Keratinocyte (primary cell): ENCODE measurements at regions not wholly inside any gene's neighbourhood (a gene's known extent, or its start where the extent isn't known, plus 50 kb on each side); places are given as distances from the start of the nearest gene placed in this dataset.
"Not testable (repeated sequence)": the region's sequence is repeated elsewhere in the genome, so short reads cannot be mapped to it uniquely, and the experiment has no call there.

Experiments
- DNase-seq: peaks from one replicate; pipeline ENCODE4 v3.0.0-alpha.2; 2011; ENCODE audit warnings: low read depth, missing footprints, low spot score
- FAIRE-seq: peaks from 2 replicates; lab custom pipeline; 2011; peaks lifted over from hg19 to GRCh38; lab: Jason Lieb, UNC
- H2AFZ ChIP-seq: 2 replicates; pipeline ENCODE4 v1.6.0; 2012; ENCODE audit warnings: low read length, control low read depth, inconsistent platforms; ENCODE audit not compliant: control insufficient read depth
- H3K27ac ChIP-seq: 2 replicates; pipeline ENCODE4 v1.5.1; 2011; ENCODE audit warnings: low read length; ENCODE audit not compliant: control insufficient read depth, insufficient read depth
- H3K27me3 ChIP-seq: 3 replicates; pipeline ENCODE4 v1.6.0; 2011; ENCODE audit warnings: low read length; ENCODE audit not compliant: control insufficient read depth, insufficient read depth; ENCODE audit errors: extremely low read depth
- H3K36me3 ChIP-seq, 2 experiments: 2 replicates in 1 of 2; 3 replicates in 1 of 2; pipeline ENCODE4 v1.5.1; 2011; ENCODE audit warnings: low read length in 2 of 2, mild to moderate bottlenecking in 1 of 2; ENCODE audit not compliant: control insufficient read depth in 2 of 2, insufficient read depth in 2 of 2; ENCODE audit errors: extremely low read depth in 1 of 2
- H3K4me1 ChIP-seq: 3 replicates; pipeline ENCODE4 v1.5.1; 2011; ENCODE audit warnings: low read length; ENCODE audit not compliant: control insufficient read depth, insufficient read depth; ENCODE audit errors: extremely low read depth
- H3K4me2 ChIP-seq: 3 replicates; pipeline ENCODE4 v1.6.0; 2011; ENCODE audit warnings: low read depth, low read length; ENCODE audit not compliant: control insufficient read depth, insufficient read depth; ENCODE audit errors: extremely low read depth
- H3K4me3 ChIP-seq, 3 experiments: fragments of 200-600 bp in 1 of 3; sonication (generic) in 1 of 3; 2 replicates in 2 of 3; 3 replicates in 1 of 3; pipeline ENCODE4 v1.5.1; 2011 to 2016; ENCODE audit warnings: low read length in 3 of 3, mild to moderate bottlenecking in 3 of 3, control low read depth in 2 of 3, inconsistent platforms in 1 of 3, low read depth in 1 of 3, mixed read lengths in 1 of 3, mixed run types in 1 of 3, moderate library complexity in 1 of 3; ENCODE audit not compliant: control insufficient read depth in 2 of 3, insufficient read depth in 2 of 3; ENCODE audit errors: extremely low read depth in 1 of 3
- H3K79me2 ChIP-seq: 2 replicates; pipeline ENCODE4 v1.6.0; 2012; ENCODE audit warnings: low read length; ENCODE audit not compliant: control insufficient read depth, insufficient read depth
- H3K9ac ChIP-seq: 3 replicates; pipeline ENCODE4 v1.6.0; 2011; ENCODE audit warnings: low read length; ENCODE audit not compliant: control insufficient read depth, insufficient read depth; ENCODE audit errors: extremely low read depth
- H3K9me1 ChIP-seq: 3 replicates; pipeline ENCODE4 v1.6.0; 2011; ENCODE audit warnings: low read length; ENCODE audit not compliant: control insufficient read depth, insufficient read depth; ENCODE audit errors: extremely low read depth
- H3K9me3 ChIP-seq: 2 replicates; pipeline ENCODE4 v1.5.1; 2012; ENCODE audit warnings: low read depth, low read length; ENCODE audit not compliant: control insufficient read depth
- H4K20me1 ChIP-seq: 3 replicates; pipeline ENCODE4 v1.6.0; 2011; ENCODE audit warnings: low read length; ENCODE audit not compliant: control insufficient read depth, insufficient read depth; ENCODE audit errors: extremely low read depth
- EZH2 ChIP-seq: IDR thresholded peaks from one replicate; pipeline ENCODE4 v1.6.1; 2012; ENCODE audit warnings: inconsistent platforms, mild to moderate bottlenecking, low read length, moderate library complexity
- dilution Hi-C: fragments of 300-500 bp; cut with MboI; formaldehyde crosslinking; loops from one replicate; pipeline ENCODE4 v1.7.0; 2020; ENCODE audit warnings: low sequenced_read_pairs; ENCODE audit not compliant: extremely low pct_ligation_motif_present
- TF ChIP-seq, protein P1 (sequence below), 3 experiments: IDR thresholded peaks in 1 of 3; conservative IDR thresholded peaks in 1 of 3; optimal IDR thresholded peaks in 1 of 3; 2 replicates in 2 of 3; 3 replicates in 1 of 3; pipeline versions ENCODE3 to v1.5.1; 2011; ENCODE audit warnings: low read length in 3 of 3, mild to moderate bottlenecking in 3 of 3, moderate library complexity in 2 of 3, control low read depth in 1 of 3, inconsistent platforms in 1 of 3; ENCODE audit not compliant: insufficient read depth in 2 of 3; ENCODE audit errors: extremely low read depth in 1 of 3

- no peak for DNase-seq
- Histone ChIP-seq H3K4me2 (no peak overlapping the region), H2AFZ (no peak overlapping the region), H3K36me3 (no peaks in the 10 kb centered on the region), H3K4me1 (no peaks in the 10 kb centered on the region), H4K20me1 (no peaks in the 10 kb centered on the region), H3K9me3 (peaks cover 3% of the 10 kb centered on the region), H3K9ac (no peak overlapping the region), H3K4me3 (no peak overlapping the region), H3K27ac (no peak overlapping the region), H3K9me1 (no peaks in the 10 kb centered on the region), H3K27me3 (no peaks in the 10 kb centered on the region), H3K79me2 (no peaks in the 10 kb centered on the region)
- TF ChIP-seq, protein P1, sequence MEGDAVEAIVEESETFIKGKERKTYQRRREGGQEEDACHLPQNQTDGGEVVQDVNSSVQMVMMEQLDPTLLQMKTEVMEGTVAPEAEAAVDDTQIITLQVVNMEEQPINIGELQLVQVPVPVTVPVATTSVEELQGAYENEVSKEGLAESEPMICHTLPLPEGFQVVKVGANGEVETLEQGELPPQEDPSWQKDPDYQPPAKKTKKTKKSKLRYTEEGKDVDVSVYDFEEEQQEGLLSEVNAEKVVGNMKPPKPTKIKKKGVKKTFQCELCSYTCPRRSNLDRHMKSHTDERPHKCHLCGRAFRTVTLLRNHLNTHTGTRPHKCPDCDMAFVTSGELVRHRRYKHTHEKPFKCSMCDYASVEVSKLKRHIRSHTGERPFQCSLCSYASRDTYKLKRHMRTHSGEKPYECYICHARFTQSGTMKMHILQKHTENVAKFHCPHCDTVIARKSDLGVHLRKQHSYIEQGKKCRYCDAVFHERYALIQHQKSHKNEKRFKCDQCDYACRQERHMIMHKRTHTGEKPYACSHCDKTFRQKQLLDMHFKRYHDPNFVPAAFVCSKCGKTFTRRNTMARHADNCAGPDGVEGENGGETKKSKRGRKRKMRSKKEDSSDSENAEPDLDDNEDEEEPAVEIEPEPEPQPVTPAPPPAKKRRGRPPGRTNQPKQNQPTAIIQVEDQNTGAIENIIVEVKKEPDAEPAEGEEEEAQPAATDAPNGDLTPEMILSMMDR (optimal IDR thresholded peaks at IDR 0.05 in 1 of 3, IDR thresholded peaks at IDR 0.05 in 1 of 3, conservative IDR thresholded peaks at IDR 0.05 in 1 of 3; ENCODE audit: extremely low read depth in 1 of 3, insufficient read depth in 2 of 3, low read length in 3 of 3) = no peak
- no peak for TF ChIP-seq EZH2
- no peak for FAIRE-seq
- dilution Hi-C loops = no loop called here
Measured at GRCh38 chr14:105913861-105914260, 387.5 kb downstream of the TMEM121 start.

DNA sequence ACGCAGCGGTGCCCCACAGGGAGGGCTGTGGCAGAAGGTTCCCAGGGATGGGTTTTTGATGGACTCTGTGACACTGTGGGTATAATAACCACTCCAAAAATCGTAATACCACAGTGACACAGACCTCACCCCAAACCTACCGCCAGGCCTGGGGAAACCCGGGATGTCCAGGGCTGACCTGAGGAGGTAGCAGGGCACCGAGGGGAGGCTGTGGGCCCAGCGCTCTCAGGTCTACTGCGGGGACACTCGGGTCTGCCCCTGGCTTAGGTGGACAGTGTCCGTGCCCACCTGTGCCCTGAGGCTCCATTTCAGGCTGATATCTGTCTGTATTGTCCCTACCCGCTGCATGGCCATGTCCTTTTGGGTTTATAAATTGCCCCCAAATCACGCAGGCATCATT, 387.9 kb downstream of the TMEM121 start:
- H4K20me1 ChIP-seq, H3K27ac ChIP-seq, DNase-seq, H2AFZ ChIP-seq, H3K4me1 ChIP-seq, H3K36me3 ChIP-seq, H3K9ac ChIP-seq, dilution Hi-C loops, H3K79me2 ChIP-seq, H3K4me2 ChIP-seq, H3K9me3 ChIP-seq, H3K4me3 ChIP-seq, H3K27me3 ChIP-seq, H3K9me1 ChIP-seq, FAIRE-seq: not testable (repeated sequence)

DNA sequence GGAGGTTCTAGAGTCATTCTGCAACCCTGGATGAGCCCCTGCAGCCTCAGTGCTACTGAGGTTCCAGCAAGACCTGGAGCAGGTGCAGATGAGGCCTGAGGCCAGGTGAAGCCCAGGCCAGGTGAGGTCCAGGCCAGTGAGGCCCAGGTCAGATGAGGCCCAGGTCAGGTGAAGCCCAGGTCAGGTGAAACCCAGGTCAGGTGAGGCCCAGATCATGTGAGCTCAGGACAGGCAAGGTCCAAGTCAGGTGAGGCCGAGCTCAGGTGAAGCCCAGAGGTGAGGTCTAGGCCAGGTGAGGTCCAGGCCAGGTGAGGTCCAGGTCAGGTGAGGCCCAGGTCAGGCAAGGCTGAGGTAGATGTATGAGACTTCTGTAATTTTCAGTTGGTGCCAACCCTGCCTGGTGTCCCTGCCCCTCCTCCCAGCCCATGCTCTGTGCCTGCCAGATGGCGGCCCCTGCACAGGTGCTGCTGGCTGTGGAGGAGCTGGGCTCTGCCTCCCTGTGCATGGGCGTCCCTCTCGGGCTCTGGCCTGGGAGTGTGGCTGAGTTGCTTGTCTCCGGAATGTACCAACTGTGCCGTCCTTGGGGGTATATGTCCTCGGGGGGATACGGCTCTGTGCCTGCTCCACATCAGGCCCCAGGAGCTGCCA, 388.5 kb downstream of the TMEM121 start:
- no peak for DNase-seq
- dilution Hi-C loops = no loop called here
- H2AFZ ChIP-seq = no peak overlapping the region
- no peak overlapping the region for H3K27ac ChIP-seq
- TF ChIP-seq EZH2 = no peak
- TF ChIP-seq, protein P1 (optimal IDR thresholded peaks at IDR 0.05 in 1 of 3, IDR thresholded peaks at IDR 0.05 in 1 of 3, conservative IDR thresholded peaks at IDR 0.05 in 1 of 3; ENCODE audit: extremely low read depth in 1 of 3, insufficient read depth in 2 of 3, low read length in 3 of 3) = no peak
- no peak overlapping the region for H3K9ac ChIP-seq
- no peak overlapping the region for H3K4me3 ChIP-seq
- H3K27me3 ChIP-seq = no peaks in the 10 kb centered on the region
- no peak for FAIRE-seq
- H3K36me3 ChIP-seq = no peaks in the 10 kb centered on the region
- H3K9me1 ChIP-seq = no peaks in the 10 kb centered on the region
- H3K9me3 ChIP-seq = peaks cover 3% of the 10 kb centered on the region
- H3K4me1 ChIP-seq = no peaks in the 10 kb centered on the region
- no peaks in the 10 kb centered on the region for H4K20me1 ChIP-seq
- H3K4me2 ChIP-seq = no peak overlapping the region
- H3K79me2 ChIP-seq = no peaks in the 10 kb centered on the region

GRCh38 chr14:105915546-105915945, 389.2 kb downstream of the TMEM121 start:
- H3K4me3 ChIP-seq, H3K79me2 ChIP-seq, dilution Hi-C loops, DNase-seq, FAIRE-seq, H3K27ac ChIP-seq, H3K36me3 ChIP-seq, H3K27me3 ChIP-seq, H3K9me3 ChIP-seq, H3K9ac ChIP-seq, H3K4me1 ChIP-seq, H3K4me2 ChIP-seq, H4K20me1 ChIP-seq, H2AFZ ChIP-seq, H3K9me1 ChIP-seq: not testable (repeated sequence)
